ENCODE measurements at regions not wholly inside any gene's neighbourhood (a gene's known extent, or its start where the extent isn't known, plus 50 kb on each side); places are given as distances from the start of the nearest gene placed in this dataset.

DNA sequence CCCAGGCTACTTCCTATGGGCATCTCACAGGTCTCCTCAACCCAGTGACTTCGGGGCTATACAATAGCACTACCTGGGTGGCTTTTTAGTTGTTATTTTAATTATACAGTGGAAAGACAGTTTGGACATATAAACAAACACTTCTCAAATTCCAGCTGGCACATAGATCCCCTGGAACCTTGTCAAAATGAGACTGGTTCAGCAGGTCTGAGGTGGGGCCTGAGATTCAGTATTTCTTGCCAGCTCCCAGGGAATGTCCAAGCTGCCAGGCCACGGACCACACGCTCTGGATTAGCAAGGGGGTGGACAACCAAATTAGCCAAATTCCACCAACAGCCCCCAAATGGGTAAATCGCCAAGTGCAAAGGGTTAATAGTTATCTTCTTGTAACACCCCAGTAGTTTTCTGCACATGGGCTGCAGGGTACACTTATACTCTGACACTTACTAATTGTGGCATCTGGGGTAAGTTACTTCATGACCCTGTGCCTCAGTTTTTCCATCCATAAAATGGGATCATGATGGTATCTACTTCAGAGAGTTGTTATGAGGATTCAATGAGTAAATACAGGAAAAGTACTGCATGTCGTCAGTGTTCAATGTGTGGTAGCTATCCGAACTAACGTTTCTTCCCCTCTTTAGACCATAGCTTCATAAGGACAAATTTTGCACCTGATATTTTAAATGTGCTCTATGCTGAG, 789.4 kb upstream of the TBX3 start:
- TF ChIP-seq, protein P1, sequence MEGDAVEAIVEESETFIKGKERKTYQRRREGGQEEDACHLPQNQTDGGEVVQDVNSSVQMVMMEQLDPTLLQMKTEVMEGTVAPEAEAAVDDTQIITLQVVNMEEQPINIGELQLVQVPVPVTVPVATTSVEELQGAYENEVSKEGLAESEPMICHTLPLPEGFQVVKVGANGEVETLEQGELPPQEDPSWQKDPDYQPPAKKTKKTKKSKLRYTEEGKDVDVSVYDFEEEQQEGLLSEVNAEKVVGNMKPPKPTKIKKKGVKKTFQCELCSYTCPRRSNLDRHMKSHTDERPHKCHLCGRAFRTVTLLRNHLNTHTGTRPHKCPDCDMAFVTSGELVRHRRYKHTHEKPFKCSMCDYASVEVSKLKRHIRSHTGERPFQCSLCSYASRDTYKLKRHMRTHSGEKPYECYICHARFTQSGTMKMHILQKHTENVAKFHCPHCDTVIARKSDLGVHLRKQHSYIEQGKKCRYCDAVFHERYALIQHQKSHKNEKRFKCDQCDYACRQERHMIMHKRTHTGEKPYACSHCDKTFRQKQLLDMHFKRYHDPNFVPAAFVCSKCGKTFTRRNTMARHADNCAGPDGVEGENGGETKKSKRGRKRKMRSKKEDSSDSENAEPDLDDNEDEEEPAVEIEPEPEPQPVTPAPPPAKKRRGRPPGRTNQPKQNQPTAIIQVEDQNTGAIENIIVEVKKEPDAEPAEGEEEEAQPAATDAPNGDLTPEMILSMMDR (conservative IDR thresholded peaks at IDR 0.05; ENCODE audit: low read depth, low read length): no peak
- no peak for TF ChIP-seq EZH2 (IDR thresholded peaks at IDR 0.05; ENCODE audit: low read length, unreplicated experiment)
